ENCODE measurements at regions not wholly inside any gene's neighbourhood (a gene's known extent, or its start where the extent isn't known, plus 50 kb on each side); places are given as distances from the start of the nearest gene placed in this dataset.

- H3K4me1 Mint-ChIP-seq (ENCODE audit: low read depth, unreplicated experiment): peaks cover 25% of the 10 kb centered on the region
- DNase-seq: no peak
- BruUV-seq (replicated peaks): no TSS peak
- H3K36me3 Mint-ChIP-seq (ENCODE audit: insufficient read depth, unreplicated experiment): peaks cover 6% of the 10 kb centered on the region
- intact Hi-C loops (cut with micrococcal nuclease; ENCODE audit: unreplicated experiment): no loop called here
- H3K27ac Mint-ChIP-seq (ENCODE audit: unreplicated experiment): no peak overlapping the region
- H3K9me3 Mint-ChIP-seq (ENCODE audit: low read depth, unreplicated experiment): peaks cover 3% of the 10 kb centered on the region
- no peak overlapping the region for H3K4me3 Mint-ChIP-seq (ENCODE audit: low read depth, unreplicated experiment)
- CTCF ChIA-PET: no interaction called here
- no peaks in the 10 kb centered on the region for H3K27me3 Mint-ChIP-seq (ENCODE audit: unreplicated experiment)
- TF ChIP-seq, protein P1, sequence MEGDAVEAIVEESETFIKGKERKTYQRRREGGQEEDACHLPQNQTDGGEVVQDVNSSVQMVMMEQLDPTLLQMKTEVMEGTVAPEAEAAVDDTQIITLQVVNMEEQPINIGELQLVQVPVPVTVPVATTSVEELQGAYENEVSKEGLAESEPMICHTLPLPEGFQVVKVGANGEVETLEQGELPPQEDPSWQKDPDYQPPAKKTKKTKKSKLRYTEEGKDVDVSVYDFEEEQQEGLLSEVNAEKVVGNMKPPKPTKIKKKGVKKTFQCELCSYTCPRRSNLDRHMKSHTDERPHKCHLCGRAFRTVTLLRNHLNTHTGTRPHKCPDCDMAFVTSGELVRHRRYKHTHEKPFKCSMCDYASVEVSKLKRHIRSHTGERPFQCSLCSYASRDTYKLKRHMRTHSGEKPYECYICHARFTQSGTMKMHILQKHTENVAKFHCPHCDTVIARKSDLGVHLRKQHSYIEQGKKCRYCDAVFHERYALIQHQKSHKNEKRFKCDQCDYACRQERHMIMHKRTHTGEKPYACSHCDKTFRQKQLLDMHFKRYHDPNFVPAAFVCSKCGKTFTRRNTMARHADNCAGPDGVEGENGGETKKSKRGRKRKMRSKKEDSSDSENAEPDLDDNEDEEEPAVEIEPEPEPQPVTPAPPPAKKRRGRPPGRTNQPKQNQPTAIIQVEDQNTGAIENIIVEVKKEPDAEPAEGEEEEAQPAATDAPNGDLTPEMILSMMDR (IDR thresholded peaks at IDR 0.05; ENCODE audit: unreplicated experiment): no peak
Observed at GRCh38 chr7:47720141-47720906, 138.4 kb upstream of the TNS3 start.

- peaks cover 3% of the 10 kb centered on the region for H3K9me3 Mint-ChIP-seq (ENCODE audit: low read depth, unreplicated experiment)
- CTCF ChIA-PET: no interaction called here
- DNase-seq: no peak
- TF ChIP-seq, protein P1 (IDR thresholded peaks at IDR 0.05; ENCODE audit: unreplicated experiment): no peak
- no TSS peak for BruUV-seq (replicated peaks)
- H3K27ac Mint-ChIP-seq (ENCODE audit: unreplicated experiment): no peak overlapping the region
- H3K4me3 Mint-ChIP-seq (ENCODE audit: low read depth, unreplicated experiment): no peak overlapping the region
- H3K36me3 Mint-ChIP-seq (ENCODE audit: insufficient read depth, unreplicated experiment): peaks cover 2% of the 10 kb centered on the region
- intact Hi-C loops (cut with micrococcal nuclease; ENCODE audit: unreplicated experiment): no loop called here
- peaks cover 18% of the 10 kb centered on the region for H3K4me1 Mint-ChIP-seq (ENCODE audit: low read depth, unreplicated experiment)
- no peaks in the 10 kb centered on the region for H3K27me3 Mint-ChIP-seq (ENCODE audit: unreplicated experiment)
Observed at GRCh38 chr7:47719675-47720074, 137.8 kb upstream of the TNS3 start.

GRCh38 chr7:47715631-47716068 lies 133.7 kb upstream of the TNS3 start:
- intact Hi-C loops (cut with micrococcal nuclease; ENCODE audit: unreplicated experiment): no loop called here
- Mint-ChIP-seq H3K4me3 (ENCODE audit: low read depth, unreplicated experiment) (no peak overlapping the region), H3K9me3 (ENCODE audit: low read depth, unreplicated experiment) (no peaks in the 10 kb centered on the region), H3K36me3 (ENCODE audit: insufficient read depth, unreplicated experiment) (no peaks in the 10 kb centered on the region), H3K4me1 (ENCODE audit: low read depth, unreplicated experiment) (no peaks in the 10 kb centered on the region), H3K27ac (ENCODE audit: unreplicated experiment) (no peak overlapping the region), H3K27me3 (ENCODE audit: unreplicated experiment) (no peaks in the 10 kb centered on the region)
- TF ChIP-seq, protein P1 (IDR thresholded peaks at IDR 0.05; ENCODE audit: unreplicated experiment): no peak
- CTCF ChIA-PET: no interaction called here
- no peak for DNase-seq
- no TSS peak for BruUV-seq (replicated peaks)

DNA sequence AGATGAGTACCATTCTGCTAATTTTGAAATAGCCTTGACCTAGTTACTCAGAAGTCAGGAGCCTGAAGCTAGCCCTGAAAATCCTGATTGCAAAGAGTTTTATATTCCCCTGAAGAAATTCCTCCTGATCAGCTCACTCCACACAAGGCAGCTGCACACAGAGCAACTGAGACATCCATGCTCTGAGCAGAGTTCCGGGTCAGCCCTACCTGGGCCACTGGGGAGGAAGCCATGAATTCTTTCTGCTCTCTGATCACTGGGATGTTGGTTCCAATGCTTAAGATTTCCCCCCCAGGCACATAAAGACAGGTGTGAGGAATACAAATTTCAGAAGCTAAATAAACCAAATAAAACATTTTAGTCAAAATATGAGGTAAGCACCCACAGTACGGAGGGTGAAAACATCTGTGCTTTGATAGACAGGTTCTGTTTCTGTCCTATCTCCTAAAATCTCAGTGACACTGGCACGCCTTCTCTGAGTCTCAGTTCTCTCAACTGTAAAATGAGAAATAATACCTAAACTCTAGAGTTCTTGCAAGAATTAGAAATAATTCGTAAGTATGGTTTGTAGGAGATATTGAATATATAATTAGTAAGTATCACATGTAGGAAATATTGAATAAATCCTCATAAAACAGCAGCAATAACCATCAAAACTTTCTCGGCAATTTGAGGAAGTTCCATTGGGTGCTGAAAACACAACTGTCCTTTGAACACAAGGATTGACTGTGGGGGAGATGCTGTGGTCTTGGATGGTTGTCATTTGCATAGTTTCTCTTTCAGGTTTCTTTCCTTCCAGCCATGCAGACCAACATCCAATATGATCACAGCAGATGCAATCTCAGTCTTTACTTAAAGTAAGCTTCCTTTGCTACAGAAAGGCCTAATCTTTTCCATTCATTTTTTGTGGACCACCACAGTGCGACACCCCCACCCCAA lies 133.0 kb upstream of the TNS3 start:
- DNase-seq: no peak
- Mint-ChIP-seq H3K9me3 (ENCODE audit: low read depth, unreplicated experiment) (no peaks in the 10 kb centered on the region), H3K4me3 (ENCODE audit: low read depth, unreplicated experiment) (no peak overlapping the region), H3K27ac (ENCODE audit: unreplicated experiment) (no peak overlapping the region), H3K36me3 (ENCODE audit: insufficient read depth, unreplicated experiment) (no peaks in the 10 kb centered on the region), H3K4me1 (ENCODE audit: low read depth, unreplicated experiment) (no peaks in the 10 kb centered on the region), H3K27me3 (ENCODE audit: unreplicated experiment) (no peaks in the 10 kb centered on the region)
- TF ChIP-seq, protein P1 (IDR thresholded peaks at IDR 0.05; ENCODE audit: unreplicated experiment): no peak
- BruUV-seq (replicated peaks): no TSS peak
- intact Hi-C loops (cut with micrococcal nuclease; ENCODE audit: unreplicated experiment): no loop called here
- CTCF ChIA-PET: no interaction called here
